ENCODE measurements at regions not wholly inside any gene's neighbourhood (a gene's known extent, or its start where the extent isn't known, plus 50 kb on each side); places are given as distances from the start of the nearest gene placed in this dataset.

- TF ChIP-seq POLR2A (IDR thresholded peaks at IDR 0.05): no peak
- TF ChIP-seq, protein P1, sequence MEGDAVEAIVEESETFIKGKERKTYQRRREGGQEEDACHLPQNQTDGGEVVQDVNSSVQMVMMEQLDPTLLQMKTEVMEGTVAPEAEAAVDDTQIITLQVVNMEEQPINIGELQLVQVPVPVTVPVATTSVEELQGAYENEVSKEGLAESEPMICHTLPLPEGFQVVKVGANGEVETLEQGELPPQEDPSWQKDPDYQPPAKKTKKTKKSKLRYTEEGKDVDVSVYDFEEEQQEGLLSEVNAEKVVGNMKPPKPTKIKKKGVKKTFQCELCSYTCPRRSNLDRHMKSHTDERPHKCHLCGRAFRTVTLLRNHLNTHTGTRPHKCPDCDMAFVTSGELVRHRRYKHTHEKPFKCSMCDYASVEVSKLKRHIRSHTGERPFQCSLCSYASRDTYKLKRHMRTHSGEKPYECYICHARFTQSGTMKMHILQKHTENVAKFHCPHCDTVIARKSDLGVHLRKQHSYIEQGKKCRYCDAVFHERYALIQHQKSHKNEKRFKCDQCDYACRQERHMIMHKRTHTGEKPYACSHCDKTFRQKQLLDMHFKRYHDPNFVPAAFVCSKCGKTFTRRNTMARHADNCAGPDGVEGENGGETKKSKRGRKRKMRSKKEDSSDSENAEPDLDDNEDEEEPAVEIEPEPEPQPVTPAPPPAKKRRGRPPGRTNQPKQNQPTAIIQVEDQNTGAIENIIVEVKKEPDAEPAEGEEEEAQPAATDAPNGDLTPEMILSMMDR (IDR thresholded peaks at IDR 0.05): no peak
Measured at GRCh38 chr2:220795705-220796104, 776.4 kb downstream of the EPHA4 start.
